Cerebellar nuclear complex (tissue), 1 donor: ENCODE measurements at regions not wholly inside any gene's neighbourhood (a gene's known extent, or its start where the extent isn't known, plus 50 kb on each side); places are given as distances from the start of the nearest gene placed in this dataset.

Experiments used
- DNase-seq, 2 experiments: peaks; one replicate each; lab custom pipeline; 2025; lab: John Stamatoyannopoulos, UW

DNA sequence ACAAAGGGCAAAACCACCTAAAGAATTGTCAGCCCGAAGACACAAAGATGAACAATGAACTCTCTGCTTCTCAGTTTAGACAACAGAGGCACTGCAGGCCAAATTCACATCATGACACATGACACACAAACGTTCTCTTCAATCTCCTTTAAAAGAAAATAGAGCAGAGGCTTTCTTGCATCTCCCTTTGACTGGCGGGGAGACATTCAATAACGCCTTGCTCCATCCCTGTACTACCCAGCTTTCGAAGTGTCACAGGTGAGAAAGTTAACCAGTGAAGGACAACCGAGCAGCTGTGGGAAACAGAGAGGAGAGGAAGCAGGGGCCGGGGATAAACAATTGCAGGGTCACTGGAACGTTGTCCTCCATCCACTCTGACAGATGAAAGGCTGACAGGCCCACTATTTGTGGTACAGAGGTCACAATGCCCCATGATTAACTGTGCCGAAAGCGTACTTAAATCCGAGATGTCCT lies 130.8 kb downstream of the PHLDA1 start:
- no peak for DNase-seq

GRCh38 chr12:75900226-75900625 lies 131.3 kb downstream of the PHLDA1 start:
- DNase-seq = no peak

GRCh38 chr12:75894965-75895754 lies 136.4 kb downstream of the PHLDA1 start:
- DNase-seq = no peak

- DNase-seq = no peak
Measured at GRCh38 chr12:75893765-75894164, 137.8 kb downstream of the PHLDA1 start.

- DNase-seq = no peak
Measured at GRCh38 chr12:75892731-75893408, 138.7 kb downstream of the PHLDA1 start.

GRCh38 chr12:75891072-75891471 lies 140.5 kb downstream of the PHLDA1 start:
- DNase-seq = no peak

- DNase-seq = no peak
Measured at GRCh38 chr12:75890660-75891059, 140.9 kb downstream of the PHLDA1 start.

DNA sequence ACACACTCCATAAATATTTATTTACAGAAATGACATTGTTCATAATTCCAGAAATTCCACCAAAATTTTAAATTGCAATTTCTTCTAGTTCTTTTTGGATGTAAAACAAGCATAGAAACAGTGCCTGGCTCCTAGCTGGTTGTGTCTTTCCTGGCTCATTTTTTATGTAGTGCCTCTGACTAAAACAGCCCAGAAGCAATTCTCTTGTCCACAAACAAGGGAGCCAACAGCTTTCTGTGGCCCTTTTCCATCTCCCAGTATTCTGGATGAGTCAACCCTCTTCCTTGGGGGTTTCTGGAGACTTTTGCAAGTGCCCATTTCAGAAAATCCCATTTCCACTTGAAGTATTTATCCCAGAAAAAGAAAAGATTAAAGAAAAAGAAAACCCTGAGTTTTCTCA lies 141.4 kb downstream of the PHLDA1 start:
- no peak for DNase-seq

DNA sequence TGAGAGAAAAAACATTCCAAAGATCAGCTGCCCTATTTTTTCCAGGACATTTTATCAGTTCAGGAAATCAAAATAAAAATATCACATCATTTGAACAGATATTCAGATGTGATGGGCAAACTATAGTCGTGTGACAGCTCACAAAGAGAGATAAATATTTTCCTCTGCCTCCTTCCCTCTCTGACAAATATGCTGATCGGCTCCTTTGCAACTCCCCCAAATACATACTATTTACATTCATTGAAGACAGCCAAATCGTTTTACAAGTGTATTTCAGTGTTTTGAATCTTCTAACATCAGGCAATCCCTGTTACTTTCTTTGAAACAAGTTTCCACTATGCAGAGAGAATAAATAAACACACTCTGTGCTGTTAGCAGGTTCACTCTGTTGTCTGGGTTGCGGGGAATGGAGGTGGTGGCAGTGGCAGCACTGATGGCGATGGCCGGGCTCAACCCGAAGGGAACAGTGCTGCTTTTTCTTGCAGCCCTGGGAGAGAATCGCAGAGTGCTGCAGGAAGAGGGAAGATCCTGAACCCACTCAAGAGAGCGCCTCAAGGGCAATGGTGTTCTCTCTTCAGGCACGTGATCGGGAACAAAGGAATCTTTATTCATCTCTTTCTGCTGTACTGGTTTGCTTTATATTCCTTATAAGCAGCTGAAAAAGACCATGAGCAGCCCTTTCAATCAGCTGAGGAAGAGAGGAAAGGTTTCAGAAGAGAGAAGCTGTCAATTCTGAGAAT lies 142.5 kb downstream of the PHLDA1 start:
- DNase-seq = no peak

GRCh38 chr12:75888399-75888798 lies 143.2 kb downstream of the PHLDA1 start:
- DNase-seq = no peak

GRCh38 chr12:75887979-75888378 lies 143.6 kb downstream of the PHLDA1 start:
- no peak for DNase-seq

DNA sequence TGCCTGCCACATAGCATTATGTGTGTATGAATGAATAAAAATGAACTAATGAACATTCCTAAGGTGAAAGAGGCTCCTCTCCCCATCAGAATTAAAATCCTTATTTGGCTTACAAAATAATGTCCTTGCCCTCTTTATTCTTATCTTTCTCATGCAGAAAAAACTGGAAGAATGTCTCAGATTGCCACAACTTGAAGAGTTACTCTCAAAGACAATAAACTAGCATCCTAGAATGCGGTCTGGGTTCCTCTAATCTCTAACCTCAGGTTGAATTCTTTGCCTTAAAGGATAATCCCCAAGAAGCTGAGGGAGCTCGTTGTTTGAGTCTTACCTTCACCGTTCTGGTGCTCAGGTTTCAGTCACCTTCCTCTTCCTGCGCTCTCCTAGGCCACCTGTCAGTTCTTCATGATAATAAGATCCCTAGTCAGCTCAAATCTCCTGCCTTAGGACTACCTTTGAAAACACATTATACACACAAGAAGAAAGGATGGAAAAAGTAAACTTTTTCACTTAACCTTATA lies 147.1 kb downstream of the PHLDA1 start:
- DNase-seq = no peak

GRCh38 chr12:75883241-75883640 lies 148.3 kb downstream of the PHLDA1 start:
- no peak for DNase-seq

GRCh38 chr12:75882421-75882820 lies 149.2 kb downstream of the PHLDA1 start:
- no peak for DNase-seq

DNA sequence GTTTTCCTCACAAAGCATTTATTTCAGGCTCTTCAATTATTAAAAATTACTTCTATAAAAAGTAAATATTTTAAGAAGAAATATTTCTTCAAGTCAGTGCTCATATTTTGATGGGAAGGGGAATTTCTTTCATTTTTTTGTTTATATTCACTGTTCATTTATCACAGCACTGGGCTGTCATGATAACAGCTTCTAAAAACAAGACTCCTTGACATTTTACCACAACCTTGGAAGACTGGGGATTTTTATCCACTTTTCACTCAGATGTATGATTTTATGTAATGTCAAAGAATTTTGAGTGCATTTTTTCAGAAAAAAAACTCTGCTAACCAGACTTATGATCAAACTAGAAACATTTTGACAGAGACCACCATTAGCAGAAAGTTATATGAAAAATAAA lies 149.7 kb downstream of the PHLDA1 start:
- no peak for DNase-seq

DNA sequence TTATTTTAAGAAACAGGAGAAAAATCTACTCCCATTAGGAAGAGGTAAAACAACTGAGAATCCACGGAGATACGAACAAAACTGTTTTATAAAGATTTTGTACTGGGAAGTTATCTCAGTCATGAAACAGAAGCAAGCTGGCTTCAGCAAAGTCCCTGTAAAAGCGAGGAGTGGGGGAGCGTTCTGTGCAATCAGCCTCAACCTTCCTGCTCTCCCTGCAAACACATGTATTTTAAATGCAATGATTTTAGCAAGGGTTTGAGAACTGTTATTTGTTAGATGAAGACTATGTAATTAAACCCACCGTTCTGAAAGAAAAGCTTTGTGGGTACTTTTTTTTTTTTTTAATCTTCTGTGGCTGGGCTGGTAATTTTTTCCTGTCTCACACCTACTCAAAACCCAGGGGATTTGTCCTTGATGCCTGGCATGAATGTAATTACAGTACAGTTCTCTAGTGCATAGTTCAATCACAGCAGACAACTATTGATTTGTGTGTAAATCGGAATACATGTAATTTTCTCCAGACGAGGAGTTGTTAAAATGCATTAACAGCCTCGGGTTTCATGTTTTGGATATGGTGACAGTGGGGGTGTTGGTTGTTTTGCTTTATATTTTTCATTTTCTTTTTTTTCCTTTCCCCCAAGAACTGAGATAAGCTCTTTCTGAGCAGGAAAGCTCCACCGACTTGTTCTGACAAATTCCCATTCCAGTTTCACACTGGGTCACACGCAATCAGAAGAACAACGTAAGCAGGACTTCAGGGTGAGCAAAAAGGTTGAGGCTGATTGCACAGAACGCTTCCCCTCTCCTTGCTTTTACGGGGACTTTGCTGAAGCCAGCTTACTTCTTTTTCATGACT lies 153.6 kb downstream of the PHLDA1 start:
- DNase-seq = no peak

GRCh38 chr12:75876832-75877762 lies 154.5 kb downstream of the PHLDA1 start:
- no peak for DNase-seq

DNA sequence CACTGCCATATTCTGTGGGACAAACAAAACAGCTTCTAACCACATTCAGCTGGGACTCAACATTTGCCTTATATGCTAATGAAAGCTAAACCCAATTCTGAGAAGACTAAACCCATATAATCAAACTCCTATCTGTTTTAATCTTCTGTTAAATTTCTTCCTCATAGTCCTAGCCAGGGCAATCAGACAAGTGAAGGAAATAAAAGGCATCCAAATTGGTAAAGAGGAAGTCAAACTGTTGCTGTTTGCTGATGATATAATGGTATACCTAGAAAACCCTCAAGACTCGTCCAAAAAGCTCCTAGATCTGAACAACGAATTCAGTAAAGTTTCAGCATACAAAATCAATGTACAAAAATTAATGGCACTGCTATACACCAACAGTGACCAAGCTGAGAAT lies 157.1 kb downstream of the PHLDA1 start:
- no peak for DNase-seq

DNA sequence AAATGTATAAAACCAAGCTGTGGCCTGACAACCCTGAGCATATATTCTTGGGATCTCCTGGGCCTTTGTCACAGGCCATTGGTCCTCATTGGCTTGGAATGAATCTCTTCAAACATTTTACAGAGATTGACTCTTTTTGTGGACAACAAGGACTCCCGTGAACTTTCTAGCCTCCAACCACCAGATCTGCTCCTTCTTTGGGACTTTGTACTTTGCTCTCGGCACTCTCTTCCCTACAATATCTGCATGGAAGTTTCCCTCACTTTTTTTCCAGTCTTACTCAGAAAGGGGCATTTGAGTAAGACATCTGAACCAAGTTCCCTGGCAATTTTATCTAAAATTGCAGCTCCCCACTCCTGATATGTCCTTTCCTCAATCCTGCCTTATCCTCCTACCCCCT lies 158.8 kb downstream of the PHLDA1 start:
- no peak for DNase-seq

GRCh38 chr12:75870878-75871277 lies 160.7 kb downstream of the PHLDA1 start:
- no peak for DNase-seq
